Hepatic stellate cell (primary cell): ENCODE measurements at regions not wholly inside any gene's neighbourhood (a gene's known extent, or its start where the extent isn't known, plus 50 kb on each side); places are given as distances from the start of the nearest gene placed in this dataset.
"Not testable (repeated sequence)": the region's sequence is repeated elsewhere in the genome, so short reads cannot be mapped to it uniquely, and the experiment has no call there.

Experiments used
- DNase-seq: peaks from one replicate; pipeline ENCODE4 v3.0.0; 2011; ENCODE audit warnings: low spot score

GRCh38 chr13:90331974-90332373 lies 1015.5 kb upstream of the MIR17HG start:
- no peak for DNase-seq

GRCh38 chr13:90336507-90336906 lies 1011.0 kb upstream of the MIR17HG start:
- DNase-seq: no peak

GRCh38 chr13:90341348-90341747 lies 1006.1 kb upstream of the MIR17HG start:
- not testable (repeated sequence) for DNase-seq

- not testable (repeated sequence) for DNase-seq
These were observed 998.9 kb upstream of the MIR17HG start for GRCh38 chr13:90348477-90349136.

- no peak for DNase-seq
These were observed 994.7 kb upstream of the MIR17HG start for GRCh38 chr13:90352763-90353162.

- no peak for DNase-seq
These were observed 992.2 kb upstream of the MIR17HG start for GRCh38 chr13:90355162-90355751.

GRCh38 chr13:90360785-90361184 lies 986.7 kb upstream of the MIR17HG start:
- DNase-seq: no peak

GRCh38 chr13:90362707-90363106 lies 984.8 kb upstream of the MIR17HG start:
- no peak for DNase-seq

GRCh38 chr13:90365130-90365529 lies 982.4 kb upstream of the MIR17HG start:
- no peak for DNase-seq

- no peak for DNase-seq
These were observed 973.3 kb upstream of the MIR17HG start for GRCh38 chr13:90374168-90374567.

GRCh38 chr13:90375851-90376250 lies 971.6 kb upstream of the MIR17HG start:
- no peak for DNase-seq

GRCh38 chr13:90382425-90382824 lies 965.1 kb upstream of the MIR17HG start:
- DNase-seq: no peak

GRCh38 chr13:90385781-90386489 lies 961.6 kb upstream of the MIR17HG start:
- no peak for DNase-seq

- no peak for DNase-seq
These were observed 958.5 kb upstream of the MIR17HG start for GRCh38 chr13:90388887-90389452.

- no peak for DNase-seq
These were observed 958.0 kb upstream of the MIR17HG start for GRCh38 chr13:90389537-90389936.

- DNase-seq: no peak
These were observed 954.1 kb upstream of the MIR17HG start for GRCh38 chr13:90393408-90393807.

GRCh38 chr13:90395348-90395747 lies 952.1 kb upstream of the MIR17HG start:
- no peak for DNase-seq

GRCh38 chr13:90395846-90396245 lies 951.6 kb upstream of the MIR17HG start:
- no peak for DNase-seq

GRCh38 chr13:90396266-90396665 lies 951.2 kb upstream of the MIR17HG start:
- no peak for DNase-seq

- no peak for DNase-seq
These were observed 950.0 kb upstream of the MIR17HG start for GRCh38 chr13:90397503-90397902.

- no peak for DNase-seq
These were observed 947.1 kb upstream of the MIR17HG start for GRCh38 chr13:90400372-90400771.

GRCh38 chr13:90401150-90401549 lies 946.3 kb upstream of the MIR17HG start:
- no peak for DNase-seq

- DNase-seq: no peak
These were observed 945.4 kb upstream of the MIR17HG start for GRCh38 chr13:90402102-90402501.
